ENCODE measurements at regions not wholly inside any gene's neighbourhood (a gene's known extent, or its start where the extent isn't known, plus 50 kb on each side); places are given as distances from the start of the nearest gene placed in this dataset.
"Not testable (repeated sequence)": the region's sequence is repeated elsewhere in the genome, so short reads cannot be mapped to it uniquely, and the experiment has no call there.

DNA sequence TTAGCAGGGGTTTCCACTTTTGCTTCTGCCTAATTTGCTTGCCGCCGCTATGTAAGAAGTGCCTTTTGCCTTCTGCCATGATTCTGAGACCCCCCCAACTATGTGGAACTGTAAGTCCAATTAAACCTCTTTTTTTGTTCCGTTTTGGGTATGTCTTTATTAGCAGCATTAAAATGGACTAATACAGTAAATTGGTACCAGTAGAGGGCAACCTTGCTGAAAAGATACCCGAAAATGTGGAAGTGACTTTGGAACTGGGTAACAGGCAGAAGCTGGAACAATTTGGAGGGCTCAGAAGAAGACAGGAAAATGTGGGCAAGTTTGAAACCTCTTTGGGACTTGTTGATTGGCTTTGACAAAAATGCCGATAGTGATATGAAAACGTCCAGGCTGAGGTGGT is 216.1 kb upstream of the FSIP2 start:
- Histone ChIP-seq H3K9me3 (ENCODE audit: low read depth, low read length) (peaks cover 5% of the 10 kb centered on the region), H3K36me3 (ENCODE audit: insufficient read depth, low read length) (no peaks in the 10 kb centered on the region), H3K4me1 (ENCODE audit: insufficient read depth, low read length) (no peaks in the 10 kb centered on the region), H4K20me1 (ENCODE audit: insufficient read depth, low read length) (no peaks in the 10 kb centered on the region), H3K27ac (ENCODE audit: low read depth, low read length) (no peak overlapping the region), H3K4me2 (ENCODE audit: insufficient read depth, low read length) (no peak overlapping the region), H2AFZ (ENCODE audit: low read length) (no peak overlapping the region), H3K79me2 (ENCODE audit: insufficient read depth, low read length) (no peaks in the 10 kb centered on the region), H3K27me3 (ENCODE audit: insufficient read depth, low read length) (no peaks in the 10 kb centered on the region), H3K4me3 (ENCODE audit: insufficient read depth, low read length) (no peak overlapping the region)
- TF ChIP-seq, protein P1, sequence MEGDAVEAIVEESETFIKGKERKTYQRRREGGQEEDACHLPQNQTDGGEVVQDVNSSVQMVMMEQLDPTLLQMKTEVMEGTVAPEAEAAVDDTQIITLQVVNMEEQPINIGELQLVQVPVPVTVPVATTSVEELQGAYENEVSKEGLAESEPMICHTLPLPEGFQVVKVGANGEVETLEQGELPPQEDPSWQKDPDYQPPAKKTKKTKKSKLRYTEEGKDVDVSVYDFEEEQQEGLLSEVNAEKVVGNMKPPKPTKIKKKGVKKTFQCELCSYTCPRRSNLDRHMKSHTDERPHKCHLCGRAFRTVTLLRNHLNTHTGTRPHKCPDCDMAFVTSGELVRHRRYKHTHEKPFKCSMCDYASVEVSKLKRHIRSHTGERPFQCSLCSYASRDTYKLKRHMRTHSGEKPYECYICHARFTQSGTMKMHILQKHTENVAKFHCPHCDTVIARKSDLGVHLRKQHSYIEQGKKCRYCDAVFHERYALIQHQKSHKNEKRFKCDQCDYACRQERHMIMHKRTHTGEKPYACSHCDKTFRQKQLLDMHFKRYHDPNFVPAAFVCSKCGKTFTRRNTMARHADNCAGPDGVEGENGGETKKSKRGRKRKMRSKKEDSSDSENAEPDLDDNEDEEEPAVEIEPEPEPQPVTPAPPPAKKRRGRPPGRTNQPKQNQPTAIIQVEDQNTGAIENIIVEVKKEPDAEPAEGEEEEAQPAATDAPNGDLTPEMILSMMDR (IDR thresholded peaks at IDR 0.05; ENCODE audit: extremely low read depth, low read depth, low read length) = no peak
- no peak for DNase-seq (ENCODE audit: insufficient read length, low spot score, missing footprints)

DNA sequence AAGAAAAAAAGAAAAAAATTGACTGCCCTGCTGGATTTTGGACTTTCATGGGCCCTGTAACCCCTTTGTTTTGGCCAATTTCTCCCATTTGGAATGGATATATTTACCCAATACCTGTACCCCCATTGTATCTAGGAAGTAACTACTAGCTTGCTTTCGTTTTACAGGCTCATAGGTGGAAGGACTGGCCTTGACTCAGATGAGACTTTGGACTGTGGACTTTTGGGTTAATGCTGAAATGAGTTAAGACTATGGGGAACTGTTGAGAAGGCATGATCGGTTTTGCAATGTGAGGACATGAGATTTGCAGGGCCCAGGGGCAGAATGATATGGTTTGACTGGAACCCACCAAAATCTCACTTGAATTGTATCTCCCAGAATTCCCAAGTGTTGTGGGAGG is 214.4 kb upstream of the FSIP2 start:
- not testable (repeated sequence) for H3K27ac ChIP-seq (ENCODE audit: low read depth, low read length); H3K79me2 ChIP-seq (ENCODE audit: insufficient read depth, low read length); H3K27me3 ChIP-seq (ENCODE audit: insufficient read depth, low read length); H3K4me1 ChIP-seq (ENCODE audit: insufficient read depth, low read length); H2AFZ ChIP-seq (ENCODE audit: low read length); H3K9me3 ChIP-seq (ENCODE audit: low read depth, low read length); H3K4me2 ChIP-seq (ENCODE audit: insufficient read depth, low read length); H3K36me3 ChIP-seq (ENCODE audit: insufficient read depth, low read length); H4K20me1 ChIP-seq (ENCODE audit: insufficient read depth, low read length); DNase-seq (ENCODE audit: insufficient read length, low spot score, missing footprints); H3K4me3 ChIP-seq (ENCODE audit: insufficient read depth, low read length)

DNA sequence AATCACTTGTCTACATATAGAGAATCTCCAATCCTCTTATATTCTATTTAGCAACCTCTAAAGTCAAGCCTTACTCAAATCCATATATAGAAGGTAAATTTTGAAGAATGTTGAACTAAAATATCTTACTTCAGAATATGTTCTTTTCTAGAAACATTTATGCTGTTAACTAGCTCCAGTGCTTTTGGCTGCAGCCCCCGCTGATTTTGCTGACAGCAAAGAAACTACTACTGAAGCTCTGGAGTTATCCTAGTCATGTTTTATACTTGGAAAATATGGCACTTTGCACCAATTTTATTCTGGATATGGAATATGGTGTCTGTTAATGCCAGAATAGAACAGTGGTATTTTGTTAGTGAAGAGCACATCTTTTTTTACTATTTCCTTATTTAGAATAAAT is 212.4 kb upstream of the FSIP2 start:
- H2AFZ ChIP-seq (ENCODE audit: low read length) = no peak overlapping the region
- DNase-seq (ENCODE audit: insufficient read length, low spot score, missing footprints) = no peak
- no peaks in the 10 kb centered on the region for H3K27me3 ChIP-seq (ENCODE audit: insufficient read depth, low read length)
- H3K79me2 ChIP-seq (ENCODE audit: insufficient read depth, low read length) = no peaks in the 10 kb centered on the region
- no peaks in the 10 kb centered on the region for H3K4me1 ChIP-seq (ENCODE audit: insufficient read depth, low read length)
- H3K27ac ChIP-seq (ENCODE audit: low read depth, low read length) = no peak overlapping the region
- H3K4me3 ChIP-seq (ENCODE audit: insufficient read depth, low read length) = no peak overlapping the region
- no peak overlapping the region for H3K4me2 ChIP-seq (ENCODE audit: insufficient read depth, low read length)
- TF ChIP-seq, protein P1 (IDR thresholded peaks at IDR 0.05; ENCODE audit: extremely low read depth, low read depth, low read length) = no peak
- H3K36me3 ChIP-seq (ENCODE audit: insufficient read depth, low read length) = no peaks in the 10 kb centered on the region
- no peaks in the 10 kb centered on the region for H3K9me3 ChIP-seq (ENCODE audit: low read depth, low read length)
- H4K20me1 ChIP-seq (ENCODE audit: insufficient read depth, low read length) = no peaks in the 10 kb centered on the region

DNA sequence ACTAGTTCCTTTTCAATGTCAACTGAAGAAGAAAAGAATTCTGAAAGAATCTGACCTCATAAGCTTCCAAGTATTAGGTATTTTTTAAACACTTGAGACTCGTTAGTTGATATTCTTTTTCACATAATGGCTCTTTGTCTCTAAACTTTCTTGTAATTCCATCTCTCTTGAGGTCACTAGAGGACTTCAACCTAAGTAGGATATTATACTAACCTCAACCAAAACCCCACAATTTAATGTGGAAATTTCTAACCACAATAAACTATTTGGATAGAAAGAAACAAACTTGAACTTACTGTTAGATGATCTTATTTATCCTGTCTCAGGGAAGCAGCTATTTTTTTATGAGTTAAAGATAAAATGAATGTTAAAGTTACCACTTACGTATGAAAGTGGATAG is 206.9 kb upstream of the FSIP2 start:
- H2AFZ ChIP-seq (ENCODE audit: low read length) = no peak overlapping the region
- no peak overlapping the region for H3K4me3 ChIP-seq (ENCODE audit: insufficient read depth, low read length)
- TF ChIP-seq, protein P1 (IDR thresholded peaks at IDR 0.05; ENCODE audit: extremely low read depth, low read depth, low read length) = no peak
- H4K20me1 ChIP-seq (ENCODE audit: insufficient read depth, low read length) = no peaks in the 10 kb centered on the region
- H3K9me3 ChIP-seq (ENCODE audit: low read depth, low read length) = no peaks in the 10 kb centered on the region
- no peak for DNase-seq (ENCODE audit: insufficient read length, low spot score, missing footprints)
- no peaks in the 10 kb centered on the region for H3K36me3 ChIP-seq (ENCODE audit: insufficient read depth, low read length)
- no peaks in the 10 kb centered on the region for H3K4me1 ChIP-seq (ENCODE audit: insufficient read depth, low read length)
- no peaks in the 10 kb centered on the region for H3K27me3 ChIP-seq (ENCODE audit: insufficient read depth, low read length)
- H3K4me2 ChIP-seq (ENCODE audit: insufficient read depth, low read length) = no peak overlapping the region
- H3K27ac ChIP-seq (ENCODE audit: low read depth, low read length) = no peak overlapping the region
- no peaks in the 10 kb centered on the region for H3K79me2 ChIP-seq (ENCODE audit: insufficient read depth, low read length)

DNA sequence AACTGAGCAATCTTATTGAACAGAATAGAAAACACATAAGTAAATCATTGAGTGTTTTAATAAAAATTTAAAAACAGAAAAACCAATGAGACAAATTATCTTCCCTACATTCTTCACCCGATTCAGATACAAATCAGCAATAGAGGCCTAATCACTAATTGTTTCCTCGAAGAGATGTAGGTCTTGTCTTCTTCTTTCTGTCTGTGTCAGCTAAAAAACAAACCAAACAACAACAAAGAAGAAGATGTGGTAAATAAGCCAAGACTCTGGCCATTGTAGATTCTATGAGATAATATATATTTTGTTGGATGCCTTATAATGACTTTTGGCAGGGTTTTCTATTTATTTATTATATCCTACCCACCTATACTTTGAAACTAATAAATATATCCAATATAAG is 200.9 kb upstream of the FSIP2 start:
- no peak overlapping the region for H3K4me3 ChIP-seq (ENCODE audit: insufficient read depth, low read length)
- TF ChIP-seq, protein P1 (IDR thresholded peaks at IDR 0.05; ENCODE audit: extremely low read depth, low read depth, low read length) = no peak
- peaks cover 2% of the 10 kb centered on the region for H3K9me3 ChIP-seq (ENCODE audit: low read depth, low read length)
- H3K27me3 ChIP-seq (ENCODE audit: insufficient read depth, low read length) = no peaks in the 10 kb centered on the region
- no peaks in the 10 kb centered on the region for H3K79me2 ChIP-seq (ENCODE audit: insufficient read depth, low read length)
- H3K36me3 ChIP-seq (ENCODE audit: insufficient read depth, low read length) = no peaks in the 10 kb centered on the region
- H4K20me1 ChIP-seq (ENCODE audit: insufficient read depth, low read length) = no peaks in the 10 kb centered on the region
- H2AFZ ChIP-seq (ENCODE audit: low read length) = no peak overlapping the region
- no peaks in the 10 kb centered on the region for H3K4me1 ChIP-seq (ENCODE audit: insufficient read depth, low read length)
- no peak overlapping the region for H3K4me2 ChIP-seq (ENCODE audit: insufficient read depth, low read length)
- H3K27ac ChIP-seq (ENCODE audit: low read depth, low read length) = no peak overlapping the region
- DNase-seq (ENCODE audit: insufficient read length, low spot score, missing footprints) = no peak
